Fibroblast of lung (primary cell): ENCODE measurements at regions not wholly inside any gene's neighbourhood (a gene's known extent, or its start where the extent isn't known, plus 50 kb on each side); places are given as distances from the start of the nearest gene placed in this dataset.
"Not testable (repeated sequence)": the region's sequence is repeated elsewhere in the genome, so short reads cannot be mapped to it uniquely, and the experiment has no call there.

Source experiments
- CTCF ChIP-seq, 2 donors: IDR thresholded peaks in 1 of 2; conservative IDR thresholded peaks in 1 of 2; 1 replicate in 1 of 2; 2 replicates in 1 of 2; pipeline ENCODE4 v1.5.1; 2011 to 2012; ENCODE audit warnings: low read length in 2 of 2, control low read depth in 1 of 2, inconsistent platforms in 1 of 2, low read depth in 1 of 2, mild to moderate bottlenecking in 1 of 2
- EZH2 ChIP-seq: IDR thresholded peaks from 2 replicates; pipeline ENCODE4 v1.5.1; 2012; ENCODE audit warnings: low read length, control low read depth, mild to moderate bottlenecking; ENCODE audit errors: missing control alignments

DNA sequence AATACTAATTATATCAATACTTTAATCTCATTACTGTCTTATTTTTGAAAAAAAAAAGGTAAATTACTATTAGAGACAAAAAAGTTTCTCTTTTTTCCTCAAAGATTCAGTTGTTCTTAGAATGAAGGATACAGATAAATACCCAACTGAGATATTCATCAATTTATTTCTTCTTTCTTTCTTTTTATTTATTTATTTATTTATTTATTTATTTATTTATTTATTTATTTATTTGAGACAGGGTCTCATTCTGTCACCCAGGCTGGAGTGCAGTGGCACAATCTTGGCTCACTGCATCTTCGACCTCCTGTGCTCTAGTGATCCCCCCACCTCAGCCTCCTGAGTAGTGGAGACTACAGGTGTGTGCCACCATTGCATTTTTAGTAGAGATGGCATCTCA lies 1098.6 kb downstream of the GATA3 start:
- TF ChIP-seq CTCF (conservative IDR thresholded peaks at IDR 0.05 in 1 of 2, IDR thresholded peaks at IDR 0.05 in 1 of 2; ENCODE audit: low read depth in 1 of 2, low read length in 2 of 2); EZH2: not testable (repeated sequence)
